Neural progenitor cell (in vitro differentiated cells): ENCODE measurements at regions not wholly inside any gene's neighbourhood (a gene's known extent, or its start where the extent isn't known, plus 50 kb on each side); places are given as distances from the start of the nearest gene placed in this dataset.

Experiments
- EZH2 ChIP-seq: fragments of 200-600 bp; sonication (generic); IDR thresholded peaks from 2 replicates; pipeline ENCODE4 v1.6.1; 2017; ENCODE audit warnings: antibody characterized with exemption, mild to moderate bottlenecking, moderate library complexity
- TF ChIP-seq, protein P1 (sequence below): fragments of 200-600 bp; sonication (generic); IDR thresholded peaks from 2 replicates; pipeline ENCODE4 v1.5.1; 2017; ENCODE audit warnings: antibody characterized with exemption, mild to moderate bottlenecking

DNA sequence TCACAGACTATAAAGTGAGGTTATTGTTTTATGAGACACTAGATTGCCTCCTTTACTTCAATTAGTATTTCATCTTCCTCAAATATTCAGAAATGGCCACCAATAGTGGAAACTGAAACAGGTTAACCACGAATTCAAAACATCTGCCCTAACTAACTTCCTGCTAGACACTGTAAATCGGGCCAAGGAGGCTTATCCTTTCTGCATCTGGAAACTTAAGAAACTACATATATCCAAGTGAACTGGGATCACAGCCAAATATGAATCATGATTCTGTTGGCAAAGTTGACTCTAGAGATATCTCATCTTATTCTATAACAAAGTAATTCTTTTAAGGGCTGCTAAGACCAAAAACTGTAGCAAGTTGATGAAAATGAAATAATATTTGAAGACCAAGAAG is 136.6 kb upstream of the ZC3H15 start:
- TF ChIP-seq, protein P1, sequence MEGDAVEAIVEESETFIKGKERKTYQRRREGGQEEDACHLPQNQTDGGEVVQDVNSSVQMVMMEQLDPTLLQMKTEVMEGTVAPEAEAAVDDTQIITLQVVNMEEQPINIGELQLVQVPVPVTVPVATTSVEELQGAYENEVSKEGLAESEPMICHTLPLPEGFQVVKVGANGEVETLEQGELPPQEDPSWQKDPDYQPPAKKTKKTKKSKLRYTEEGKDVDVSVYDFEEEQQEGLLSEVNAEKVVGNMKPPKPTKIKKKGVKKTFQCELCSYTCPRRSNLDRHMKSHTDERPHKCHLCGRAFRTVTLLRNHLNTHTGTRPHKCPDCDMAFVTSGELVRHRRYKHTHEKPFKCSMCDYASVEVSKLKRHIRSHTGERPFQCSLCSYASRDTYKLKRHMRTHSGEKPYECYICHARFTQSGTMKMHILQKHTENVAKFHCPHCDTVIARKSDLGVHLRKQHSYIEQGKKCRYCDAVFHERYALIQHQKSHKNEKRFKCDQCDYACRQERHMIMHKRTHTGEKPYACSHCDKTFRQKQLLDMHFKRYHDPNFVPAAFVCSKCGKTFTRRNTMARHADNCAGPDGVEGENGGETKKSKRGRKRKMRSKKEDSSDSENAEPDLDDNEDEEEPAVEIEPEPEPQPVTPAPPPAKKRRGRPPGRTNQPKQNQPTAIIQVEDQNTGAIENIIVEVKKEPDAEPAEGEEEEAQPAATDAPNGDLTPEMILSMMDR, result no peak
- no peak for TF ChIP-seq EZH2
